ENCODE measurements at regions not wholly inside any gene's neighbourhood (a gene's known extent, or its start where the extent isn't known, plus 50 kb on each side); places are given as distances from the start of the nearest gene placed in this dataset.

- no peak for DNase-seq
- no peak overlapping the region for H3K27ac ChIP-seq
- intact Hi-C loops (cut with DNase I; ENCODE audit: low total_unique reads): no loop called here
Measured at GRCh38 chr10:129277084-129277483, 190.0 kb upstream of the MGMT start.

GRCh38 chr10:129277841-129278240, 189.2 kb upstream of the MGMT start:
- Histone ChIP-seq H3K36me3 (no peaks in the 10 kb centered on the region), H3K27ac (no peak overlapping the region), H3K9me3 (no peaks in the 10 kb centered on the region), H3K4me3 (no peak overlapping the region), H3K27me3 (no peaks in the 10 kb centered on the region), H3K4me1 (peaks cover 3 to 19% of the 10 kb centered on the region in 2 donors)
- intact Hi-C loops (cut with DNase I; ENCODE audit: low total_unique reads): no loop called here
- TF ChIP-seq CTCF (IDR thresholded peaks at IDR 0.05) (no peak), POLR2A (IDR thresholded peaks at IDR 0.05) (no peak)
- DNase-seq: no peak

More at GRCh38 chr10:129277084-129277483, 190.0 kb upstream of the MGMT start:
- no peak overlapping the region for H3K4me3 ChIP-seq
- no peaks in the 10 kb centered on the region for H3K27me3 ChIP-seq
- H3K9me3 ChIP-seq: no peaks in the 10 kb centered on the region
- H3K36me3 ChIP-seq: no peaks in the 10 kb centered on the region
- no peak for TF ChIP-seq CTCF (IDR thresholded peaks at IDR 0.05)
- no peak for TF ChIP-seq POLR2A (IDR thresholded peaks at IDR 0.05)
- H3K4me1 ChIP-seq: peaks cover 3 to 19% of the 10 kb centered on the region in 2 donors

DNA sequence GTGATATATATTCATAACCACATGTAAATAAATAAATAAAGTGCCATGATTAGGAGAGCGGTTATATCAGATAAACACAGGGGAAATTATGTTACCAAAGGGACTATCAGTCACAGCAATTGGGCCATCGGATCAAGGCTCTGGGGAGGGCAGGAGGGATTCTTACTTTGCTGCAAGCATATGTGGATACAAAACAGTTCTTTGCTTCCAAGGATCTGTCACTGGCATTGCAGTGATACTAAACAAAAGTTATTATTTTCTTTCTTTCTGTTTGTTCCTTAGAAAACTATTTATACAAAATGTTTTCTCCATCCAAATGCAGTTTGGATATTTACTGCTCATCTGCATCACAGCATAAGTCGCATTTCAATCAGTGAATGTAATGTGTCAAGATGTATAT, 188.4 kb upstream of the MGMT start:
- no peaks in the 10 kb centered on the region for H3K36me3 ChIP-seq
- peaks cover 3 to 19% of the 10 kb centered on the region in 2 donors for H3K4me1 ChIP-seq
- TF ChIP-seq POLR2A (IDR thresholded peaks at IDR 0.05): no peak
- TF ChIP-seq CTCF (IDR thresholded peaks at IDR 0.05): no peak
- peak overlapping the region in 1 of 2 donors; percentile 17 for H3K27ac ChIP-seq
- no peaks in the 10 kb centered on the region for H3K9me3 ChIP-seq
- H3K27me3 ChIP-seq: no peaks in the 10 kb centered on the region
- H3K4me3 ChIP-seq: no peak overlapping the region
- no peak for DNase-seq
- intact Hi-C loops (cut with DNase I; ENCODE audit: low total_unique reads): no loop called here

GRCh38 chr10:129279446-129280154, 187.4 kb upstream of the MGMT start:
- Histone ChIP-seq H3K4me3 (no peak overlapping the region), H3K36me3 (no peaks in the 10 kb centered on the region), H3K27ac (peak overlapping the region in 1 of 2 donors; percentile 17), H3K9me3 (no peaks in the 10 kb centered on the region), H3K27me3 (no peaks in the 10 kb centered on the region), H3K4me1 (peaks cover 3 to 19% of the 10 kb centered on the region in 2 donors)
- intact Hi-C loops (cut with DNase I; ENCODE audit: low total_unique reads): no loop called here
- TF ChIP-seq POLR2A (IDR thresholded peaks at IDR 0.05): no peak
- no peak for TF ChIP-seq CTCF (IDR thresholded peaks at IDR 0.05)
- DNase-seq: no peak

DNA sequence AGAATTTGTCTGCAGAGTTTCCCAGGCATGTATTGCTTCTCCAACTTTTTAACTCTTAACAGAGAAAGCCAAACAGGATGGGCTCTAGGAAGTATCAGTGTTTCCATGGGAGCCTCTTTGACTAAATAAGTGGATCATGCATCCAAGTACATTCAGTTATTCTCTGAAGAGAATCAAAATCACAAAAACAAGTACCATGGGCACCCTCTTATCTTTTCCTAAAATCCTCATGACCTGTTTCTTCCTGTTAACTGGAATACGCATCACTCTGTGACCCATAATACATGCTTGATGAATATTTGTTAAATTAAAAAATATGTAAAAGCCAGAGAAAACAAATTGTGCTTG, 186.9 kb upstream of the MGMT start:
- H3K36me3 ChIP-seq: no peaks in the 10 kb centered on the region
- H3K27ac ChIP-seq: no peak overlapping the region
- intact Hi-C loops (cut with DNase I; ENCODE audit: low total_unique reads): no loop called here
- no peaks in the 10 kb centered on the region for H3K27me3 ChIP-seq
- no peak overlapping the region for H3K4me3 ChIP-seq
- H3K4me1 ChIP-seq: peaks cover 3 to 19% of the 10 kb centered on the region in 2 donors
- DNase-seq: no peak
- TF ChIP-seq CTCF (IDR thresholded peaks at IDR 0.05) (no peak), POLR2A (IDR thresholded peaks at IDR 0.05) (no peak)
- H3K9me3 ChIP-seq: no peaks in the 10 kb centered on the region

Data from uterus (tissue), 3 donors.